ENCODE measurements at regions not wholly inside any gene's neighbourhood (a gene's known extent, or its start where the extent isn't known, plus 50 kb on each side); places are given as distances from the start of the nearest gene placed in this dataset.
A peak's percentile ranks its signal among the peaks of the same experiment; 100 is the strongest.

- TF ChIP-seq, protein P1, sequence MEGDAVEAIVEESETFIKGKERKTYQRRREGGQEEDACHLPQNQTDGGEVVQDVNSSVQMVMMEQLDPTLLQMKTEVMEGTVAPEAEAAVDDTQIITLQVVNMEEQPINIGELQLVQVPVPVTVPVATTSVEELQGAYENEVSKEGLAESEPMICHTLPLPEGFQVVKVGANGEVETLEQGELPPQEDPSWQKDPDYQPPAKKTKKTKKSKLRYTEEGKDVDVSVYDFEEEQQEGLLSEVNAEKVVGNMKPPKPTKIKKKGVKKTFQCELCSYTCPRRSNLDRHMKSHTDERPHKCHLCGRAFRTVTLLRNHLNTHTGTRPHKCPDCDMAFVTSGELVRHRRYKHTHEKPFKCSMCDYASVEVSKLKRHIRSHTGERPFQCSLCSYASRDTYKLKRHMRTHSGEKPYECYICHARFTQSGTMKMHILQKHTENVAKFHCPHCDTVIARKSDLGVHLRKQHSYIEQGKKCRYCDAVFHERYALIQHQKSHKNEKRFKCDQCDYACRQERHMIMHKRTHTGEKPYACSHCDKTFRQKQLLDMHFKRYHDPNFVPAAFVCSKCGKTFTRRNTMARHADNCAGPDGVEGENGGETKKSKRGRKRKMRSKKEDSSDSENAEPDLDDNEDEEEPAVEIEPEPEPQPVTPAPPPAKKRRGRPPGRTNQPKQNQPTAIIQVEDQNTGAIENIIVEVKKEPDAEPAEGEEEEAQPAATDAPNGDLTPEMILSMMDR (IDR thresholded peaks at IDR 0.05; ENCODE audit: insufficient read depth, low read depth, low read length, missing control alignments) = no peak
- no peak for DNase-seq (ENCODE audit: low read depth)
- H3K4me3 ChIP-seq (ENCODE audit: low read depth, low read length) = no peak overlapping the region
Measured at GRCh38 chr13:33433316-33433715, 147.8 kb upstream of the STARD13 start.

DNA sequence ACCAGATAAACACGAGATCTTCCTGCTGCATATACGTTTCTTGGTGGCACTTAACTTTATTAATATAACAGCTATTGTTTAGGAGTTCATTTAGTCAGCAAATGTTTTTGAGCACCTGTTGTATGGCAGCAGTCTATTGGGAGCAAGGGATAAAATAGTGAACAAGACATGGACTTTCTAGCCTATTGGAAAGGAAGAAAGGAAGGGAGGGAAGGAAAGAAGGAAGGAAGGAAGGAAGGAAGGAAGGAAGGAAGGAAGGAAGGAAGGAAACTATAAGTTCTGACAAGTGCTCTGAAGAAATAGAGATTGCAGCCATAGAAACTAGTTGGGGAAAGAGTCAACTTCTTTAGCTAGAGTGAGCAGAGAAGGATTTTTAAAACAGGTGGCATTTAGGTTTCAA lies 149.1 kb upstream of the STARD13 start:
- no peak for DNase-seq (ENCODE audit: low read depth)
- H3K4me3 ChIP-seq (ENCODE audit: low read depth, low read length) = no peak overlapping the region
- TF ChIP-seq, protein P1 (IDR thresholded peaks at IDR 0.05; ENCODE audit: insufficient read depth, low read depth, low read length, missing control alignments) = no peak

DNA sequence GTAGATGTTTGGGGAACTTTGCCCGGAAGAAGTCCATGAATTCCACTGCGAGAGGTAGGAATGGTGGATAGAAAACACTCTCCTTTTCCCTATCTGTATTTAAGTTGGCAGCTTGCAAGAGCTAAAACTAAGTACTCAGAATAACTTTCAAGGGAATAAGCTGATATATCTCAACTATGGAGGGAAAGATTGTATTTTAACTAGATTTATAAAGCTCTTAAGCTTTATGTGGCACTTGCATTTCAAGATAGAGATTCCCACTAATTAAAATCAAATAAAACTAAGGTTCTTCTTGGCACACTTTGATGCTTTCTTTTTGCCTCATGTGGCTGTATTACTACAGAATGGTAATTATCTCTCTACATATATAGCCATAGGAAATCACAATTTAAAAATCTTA lies 149.7 kb upstream of the STARD13 start:
- H3K4me3 ChIP-seq (ENCODE audit: low read depth, low read length) = no peak overlapping the region
- DNase-seq (ENCODE audit: low read depth) = no peak
- TF ChIP-seq, protein P1 (IDR thresholded peaks at IDR 0.05; ENCODE audit: insufficient read depth, low read depth, low read length, missing control alignments) = no peak

- no peak overlapping the region for H3K4me3 ChIP-seq (ENCODE audit: low read depth, low read length)
- TF ChIP-seq, protein P1 (IDR thresholded peaks at IDR 0.05; ENCODE audit: insufficient read depth, low read depth, low read length, missing control alignments) = no peak
- DNase-seq (ENCODE audit: low read depth) = no peak
Measured at GRCh38 chr13:33438918-33439317, 153.4 kb upstream of the STARD13 start.

DNA sequence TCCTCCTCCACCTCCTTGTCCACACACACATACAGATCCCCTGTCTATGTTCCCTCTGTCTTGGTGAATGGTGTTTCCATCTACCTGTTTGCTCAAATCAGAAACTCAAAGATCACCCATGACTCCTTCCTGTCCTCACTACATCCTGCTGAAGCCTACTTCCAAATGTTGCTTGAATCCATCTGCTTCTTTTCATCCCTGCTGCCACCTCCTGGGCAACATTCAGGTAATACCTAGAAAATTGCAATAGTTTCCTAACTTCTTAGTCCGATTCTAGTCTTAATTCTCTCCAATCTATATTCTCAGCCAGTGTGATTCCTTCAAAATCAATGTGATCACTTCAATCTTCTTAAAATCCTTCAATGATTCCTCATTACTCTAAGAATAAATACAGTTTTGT lies 155.5 kb upstream of the STARD13 start:
- TF ChIP-seq, protein P1 (IDR thresholded peaks at IDR 0.05; ENCODE audit: insufficient read depth, low read depth, low read length, missing control alignments) = peak; percentile 4
- H3K4me3 ChIP-seq (ENCODE audit: low read depth, low read length) = no peak overlapping the region
- DNase-seq (ENCODE audit: low read depth) = peak; percentile 30

DNA sequence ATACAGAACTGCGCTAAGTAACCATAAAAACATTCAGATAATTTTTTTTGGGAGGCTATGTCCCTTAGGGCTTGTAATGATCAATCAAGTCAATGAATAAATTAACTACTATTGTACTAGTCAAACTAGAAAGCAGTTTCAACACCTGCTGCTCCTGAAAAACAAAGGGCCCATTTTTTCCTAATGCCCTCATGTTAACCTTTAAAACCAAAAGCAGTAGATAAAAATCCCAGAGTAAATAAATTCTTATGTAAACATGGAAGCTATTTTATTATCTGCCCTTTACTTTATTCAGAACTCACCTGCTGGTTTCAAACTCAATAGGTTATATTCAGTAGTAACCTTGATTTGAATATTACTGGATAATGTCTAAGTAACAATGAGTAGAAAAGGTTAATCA lies 159.5 kb upstream of the STARD13 start:
- TF ChIP-seq, protein P1 (IDR thresholded peaks at IDR 0.05; ENCODE audit: insufficient read depth, low read depth, low read length, missing control alignments) = no peak
- no peak overlapping the region for H3K4me3 ChIP-seq (ENCODE audit: low read depth, low read length)
- DNase-seq (ENCODE audit: low read depth) = no peak

DNA sequence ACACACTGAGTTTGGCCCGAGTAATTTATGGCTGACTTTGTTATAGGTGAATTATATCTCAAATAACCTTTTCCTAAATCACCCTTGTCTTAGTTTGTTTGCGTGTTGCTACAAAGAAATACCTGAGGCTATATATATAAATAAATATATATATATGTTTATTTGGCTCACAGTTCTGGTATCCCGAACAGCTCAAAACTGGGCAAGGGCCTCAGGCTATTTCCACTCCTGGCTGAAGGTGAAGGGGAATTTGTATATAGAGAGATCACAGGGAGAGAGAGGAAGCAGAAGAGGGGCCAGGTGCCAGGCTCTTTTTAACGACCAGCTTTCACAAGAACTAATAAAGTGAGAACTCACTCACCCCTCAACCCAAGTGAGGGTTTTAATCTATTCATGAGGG lies 159.9 kb upstream of the STARD13 start:
- no peak overlapping the region for H3K4me3 ChIP-seq (ENCODE audit: low read depth, low read length)
- DNase-seq (ENCODE audit: low read depth) = no peak
- TF ChIP-seq, protein P1 (IDR thresholded peaks at IDR 0.05; ENCODE audit: insufficient read depth, low read depth, low read length, missing control alignments) = no peak

Measured in GM12865 (cell line).